Activated CD8-positive, alpha-beta memory T cell treated with anti-CD3 and anti-CD28 coated beads, Interleukin-2, amount 50 U/mL, for 48 hours (primary cell): ENCODE measurements at regions not wholly inside any gene's neighbourhood (a gene's known extent, or its start where the extent isn't known, plus 50 kb on each side); places are given as distances from the start of the nearest gene placed in this dataset.

Source experiments
- DNase-seq: peaks from one replicate; pipeline ENCODE4 v3.0.0-alpha.2; 2020

GRCh38 chr15:69629631-69630161 is 177.1 kb downstream of the RPLP1 start:
- DNase-seq: no peak

GRCh38 chr15:69631005-69631404 is 178.4 kb downstream of the RPLP1 start:
- DNase-seq: no peak

GRCh38 chr15:69631978-69632377 is 179.4 kb downstream of the RPLP1 start:
- no peak for DNase-seq

GRCh38 chr15:69634860-69635259 is 182.2 kb downstream of the RPLP1 start:
- DNase-seq: no peak

- no peak for DNase-seq
Observed at GRCh38 chr15:69636169-69636915, 183.7 kb downstream of the RPLP1 start.

- DNase-seq: no peak
Observed at GRCh38 chr15:69637818-69638217, 185.2 kb downstream of the RPLP1 start.

- no peak for DNase-seq
Observed at GRCh38 chr15:69643476-69643875, 190.9 kb downstream of the RPLP1 start.

GRCh38 chr15:69643971-69644370 is 191.4 kb downstream of the RPLP1 start:
- DNase-seq: no peak

- DNase-seq: no peak
Observed at GRCh38 chr15:69644876-69645275, 192.3 kb downstream of the RPLP1 start.

GRCh38 chr15:69647142-69647513 is 194.5 kb downstream of the RPLP1 start:
- peak; percentile 22 for DNase-seq

GRCh38 chr15:69648212-69648611 is 195.6 kb downstream of the RPLP1 start:
- DNase-seq: peak; percentile 29

- DNase-seq: no peak
Observed at GRCh38 chr15:69648775-69649735, 196.4 kb downstream of the RPLP1 start.

- no peak for DNase-seq
Observed at GRCh38 chr15:69652293-69652692, 199.7 kb downstream of the RPLP1 start.

GRCh38 chr15:69652751-69653305 is 200.2 kb downstream of the RPLP1 start:
- no peak for DNase-seq

- DNase-seq: no peak
Observed at GRCh38 chr15:69653306-69653705, 200.7 kb downstream of the RPLP1 start.

GRCh38 chr15:69653846-69654245 is 201.2 kb downstream of the RPLP1 start:
- DNase-seq: no peak

- no peak for DNase-seq
Observed at GRCh38 chr15:69656271-69657030, 203.8 kb downstream of the RPLP1 start.

- DNase-seq: no peak
Observed at GRCh38 chr15:69657626-69658025, 205.0 kb downstream of the RPLP1 start.

GRCh38 chr15:69658411-69658945 is 205.9 kb downstream of the RPLP1 start:
- no peak for DNase-seq

- peak; percentile 20 for DNase-seq
Observed at GRCh38 chr15:69659454-69660050, 206.9 kb downstream of the RPLP1 start.

GRCh38 chr15:69660114-69660513 is 207.5 kb downstream of the RPLP1 start:
- DNase-seq: no peak
